ENCODE measurements at regions not wholly inside any gene's neighbourhood (a gene's known extent, or its start where the extent isn't known, plus 50 kb on each side); places are given as distances from the start of the nearest gene placed in this dataset.

- no peaks in the 10 kb centered on the region for H3K36me3 Mint-ChIP-seq
Observed at GRCh38 chr17:13160296-13160695, 142.5 kb upstream of the ELAC2 start.

GRCh38 chr17:13158494-13159240 is 140.8 kb upstream of the ELAC2 start:
- Histone ChIP-seq H4K20me1 (ENCODE audit: insufficient read depth, low read length) (no peaks in the 10 kb centered on the region), H3K27me3 (ENCODE audit: control insufficient read depth in 2 of 2, insufficient read depth in 2 of 2, low read length in 2 of 2) (no peaks in the 10 kb centered on the region), H3K36me3 (replicated peaks in 1 of 2; ENCODE audit: control insufficient read depth in 1 of 2, insufficient read depth in 2 of 2, low read length in 2 of 2) (no peaks in the 10 kb centered on the region), H3K9me3 (replicated peaks in 1 of 2; ENCODE audit: control insufficient read depth in 1 of 2, insufficient read depth in 1 of 2, low read length in 2 of 2) (peaks cover 0 to 4% of the 10 kb centered on the region in 2 donors), H3K4me3 (replicated peaks in 1 of 3; ENCODE audit: low read depth in 2 of 3, low read length in 3 of 3) (no peak overlapping the region), H3K27ac (ENCODE audit: low read depth in 1 of 2, low read length in 2 of 2) (no peak overlapping the region), H3K79me2 (ENCODE audit: insufficient read depth, low read length) (no peaks in the 10 kb centered on the region), H3K4me1 (ENCODE audit: control insufficient read depth in 1 of 2, insufficient read depth in 2 of 2, low read length in 2 of 2) (no peaks in the 10 kb centered on the region), H3K4me2 (replicated peaks; ENCODE audit: extremely low read depth, low read length, poor library complexity, severe bottlenecking) (no peak overlapping the region), H3K9ac (ENCODE audit: insufficient read depth, low read length, poor library complexity, severe bottlenecking) (no peak overlapping the region), H2AFZ (ENCODE audit: insufficient read depth, low read depth, low read length, poor library complexity, severe bottlenecking) (no peak overlapping the region)
- H3K36me3 Mint-ChIP-seq = no peaks in the 10 kb centered on the region
- intact Hi-C loops (cut with micrococcal nuclease) = no loop called here
- no peak for TF ChIP-seq CTCF (IDR thresholded peaks at IDR 0.05)
- no peak for DNase-seq
- no CpG with 5 or more reads among the region's 2 CpGs for WGBS (ENCODE audit: insufficient coverage)
- no peak overlapping the region for H3K4me3 Mint-ChIP-seq
- no peak overlapping the region for H3K27ac Mint-ChIP-seq
- H3K9me3 Mint-ChIP-seq = peaks cover 0 to 6% (median 4%) of the 10 kb centered on the region in 7 donors
- H3K4me1 Mint-ChIP-seq = no peaks in the 10 kb centered on the region
- peaks cover 0 to 2% (median 1%) of the 10 kb centered on the region in 3 donors for H3K27me3 Mint-ChIP-seq (ENCODE audit: low read depth in 3 of 3)

More at GRCh38 chr17:13160296-13160695, 142.5 kb upstream of the ELAC2 start:
- intact Hi-C loops (cut with micrococcal nuclease) = no loop called here
- Histone ChIP-seq H3K27me3 (ENCODE audit: control insufficient read depth in 2 of 2, insufficient read depth in 2 of 2, low read length in 2 of 2) (no peaks in the 10 kb centered on the region), H3K4me3 (replicated peaks in 1 of 3; ENCODE audit: low read depth in 2 of 3, low read length in 3 of 3) (no peak overlapping the region), H3K4me2 (replicated peaks; ENCODE audit: extremely low read depth, low read length, poor library complexity, severe bottlenecking) (no peak overlapping the region), H3K79me2 (ENCODE audit: insufficient read depth, low read length) (no peaks in the 10 kb centered on the region), H3K27ac (ENCODE audit: low read depth in 1 of 2, low read length in 2 of 2) (no peak overlapping the region), H2AFZ (ENCODE audit: insufficient read depth, low read depth, low read length, poor library complexity, severe bottlenecking) (no peak overlapping the region), H3K4me1 (ENCODE audit: control insufficient read depth in 1 of 2, insufficient read depth in 2 of 2, low read length in 2 of 2) (no peaks in the 10 kb centered on the region), H3K36me3 (replicated peaks in 1 of 2; ENCODE audit: control insufficient read depth in 1 of 2, insufficient read depth in 2 of 2, low read length in 2 of 2) (no peaks in the 10 kb centered on the region), H3K9me3 (replicated peaks in 1 of 2; ENCODE audit: control insufficient read depth in 1 of 2, insufficient read depth in 1 of 2, low read length in 2 of 2) (peaks cover 0 to 4% of the 10 kb centered on the region in 2 donors), H4K20me1 (ENCODE audit: insufficient read depth, low read length) (no peaks in the 10 kb centered on the region), H3K9ac (ENCODE audit: insufficient read depth, low read length, poor library complexity, severe bottlenecking) (no peak overlapping the region)
- Mint-ChIP-seq H3K4me3 (no peak overlapping the region), H3K27ac (no peak overlapping the region), H3K27me3 (ENCODE audit: low read depth in 3 of 3) (peaks cover 0 to 1% (median 0%) of the 10 kb centered on the region in 3 donors), H3K4me1 (no peaks in the 10 kb centered on the region), H3K9me3 (peaks cover 0 to 7% (median 4%) of the 10 kb centered on the region in 7 donors)
- DNase-seq = no peak
- TF ChIP-seq CTCF (IDR thresholded peaks at IDR 0.05) = no peak
- WGBS (ENCODE audit: insufficient coverage) = 71% methylated on average over 3 of the region's 3 CpGs

All from CD14-positive monocyte (primary cell).